ENCODE measurements at regions not wholly inside any gene's neighbourhood (a gene's known extent, or its start where the extent isn't known, plus 50 kb on each side); places are given as distances from the start of the nearest gene placed in this dataset.

DNA sequence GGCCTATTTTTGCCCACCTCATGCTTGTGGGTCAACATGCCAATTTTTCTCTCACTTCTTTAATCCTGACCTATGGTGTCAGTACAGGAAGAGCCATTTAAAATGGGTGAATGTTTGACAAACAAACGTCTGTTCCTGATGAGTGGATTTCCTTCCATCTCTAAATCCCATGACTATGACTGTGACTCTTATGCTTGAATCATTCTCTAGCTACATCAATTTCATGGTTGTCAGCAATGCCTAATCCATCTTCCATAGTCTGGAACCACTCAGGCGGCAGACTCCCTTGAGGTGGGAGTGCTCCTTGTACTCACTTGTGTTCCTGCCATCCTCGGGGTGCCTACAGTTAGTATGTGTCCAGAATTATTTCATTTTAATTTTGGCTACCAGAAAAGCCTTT, 194.9 kb upstream of the RPS6KA3 start:
- TF ChIP-seq, protein P1, sequence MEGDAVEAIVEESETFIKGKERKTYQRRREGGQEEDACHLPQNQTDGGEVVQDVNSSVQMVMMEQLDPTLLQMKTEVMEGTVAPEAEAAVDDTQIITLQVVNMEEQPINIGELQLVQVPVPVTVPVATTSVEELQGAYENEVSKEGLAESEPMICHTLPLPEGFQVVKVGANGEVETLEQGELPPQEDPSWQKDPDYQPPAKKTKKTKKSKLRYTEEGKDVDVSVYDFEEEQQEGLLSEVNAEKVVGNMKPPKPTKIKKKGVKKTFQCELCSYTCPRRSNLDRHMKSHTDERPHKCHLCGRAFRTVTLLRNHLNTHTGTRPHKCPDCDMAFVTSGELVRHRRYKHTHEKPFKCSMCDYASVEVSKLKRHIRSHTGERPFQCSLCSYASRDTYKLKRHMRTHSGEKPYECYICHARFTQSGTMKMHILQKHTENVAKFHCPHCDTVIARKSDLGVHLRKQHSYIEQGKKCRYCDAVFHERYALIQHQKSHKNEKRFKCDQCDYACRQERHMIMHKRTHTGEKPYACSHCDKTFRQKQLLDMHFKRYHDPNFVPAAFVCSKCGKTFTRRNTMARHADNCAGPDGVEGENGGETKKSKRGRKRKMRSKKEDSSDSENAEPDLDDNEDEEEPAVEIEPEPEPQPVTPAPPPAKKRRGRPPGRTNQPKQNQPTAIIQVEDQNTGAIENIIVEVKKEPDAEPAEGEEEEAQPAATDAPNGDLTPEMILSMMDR (IDR thresholded peaks at IDR 0.05; ENCODE audit: low read depth, low read length) = no peak
- TF ChIP-seq EZH2phosphoT487 (IDR thresholded peaks at IDR 0.05; ENCODE audit: low read depth) = no peak
